ENCODE measurements at regions not wholly inside any gene's neighbourhood (a gene's known extent, or its start where the extent isn't known, plus 50 kb on each side); places are given as distances from the start of the nearest gene placed in this dataset.

DNA sequence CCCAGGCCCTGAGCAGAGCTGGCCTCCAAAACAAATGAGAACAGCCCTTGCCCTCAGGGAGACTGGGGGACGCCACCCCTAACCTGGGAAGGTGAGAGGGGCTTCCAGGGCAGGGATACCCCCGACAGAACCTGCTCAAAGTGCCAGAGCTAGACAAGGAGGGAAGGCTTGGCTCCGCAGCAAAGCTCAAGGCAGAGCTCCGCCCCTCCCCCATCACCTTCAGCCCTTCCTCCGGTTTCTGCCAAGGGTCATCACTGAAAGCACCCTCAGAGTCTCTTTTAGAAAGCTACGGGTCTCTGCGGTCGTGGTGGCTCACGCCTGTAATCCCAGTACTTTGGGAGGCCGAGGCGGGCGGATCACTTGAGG, 73.4 kb upstream of the CUX1 start:
- peak in 1 of 2 experiments; percentile 78 for DNase-seq (ENCODE audit: low read depth in 1 of 2, low spot score in 2 of 2)
- H3K27me3 ChIP-seq (replicated peaks in 1 of 4; ENCODE audit: control insufficient read depth in 3 of 4, extremely low read depth in 1 of 4, insufficient read depth in 3 of 4, low read length in 3 of 4), result no peaks in the 10 kb centered on the region
- peak overlapping the region; percentile 98 for H2BK120ac ChIP-seq (replicated peaks; ENCODE audit: low read depth, low read length)
- peaks cover 3% of the 10 kb centered on the region; the same call in 1 of the 2 replicates for H3K23me2 ChIP-seq (ENCODE audit: low read depth, low read length)
- H4K20me1 ChIP-seq (replicated peaks in 1 of 2; ENCODE audit: control insufficient read depth in 1 of 2, insufficient read depth in 2 of 2, low read length in 2 of 2), result no peaks in the 10 kb centered on the region
- H2BK20ac ChIP-seq (ENCODE audit: low read length), result no peak overlapping the region
- POLR2A ChIA-PET (ENCODE audit: partially characterized antibody), result interaction anchor here (0.9 to 4.3 kb wide), 8 partner anchors 10 to 169 kb away, joined by 3 to 22 read pairs (median 4); partner anchors contain the start of gene CUX1
- H4K8ac ChIP-seq (ENCODE audit: extremely low read depth, insufficient read depth, low read length), result peak overlapping the region; percentile 98; the same call in 1 of the 2 replicates
- 0 out of 2 replicates have a peak overlapping the region, but pooled peaks have one; percentile 61 for H2BK15ac ChIP-seq (ENCODE audit: low read length)
- H2BK12ac ChIP-seq (ENCODE audit: low read depth, low read length), result peak overlapping the region; percentile 89; the same call in 1 of the 2 replicates
- peak overlapping the region; percentile 71; the same call in 1 of the 2 replicates for H3K27ac ChIP-seq (ENCODE audit: low read depth, low read length)
- peak overlapping the region; percentile 96 for H4K91ac ChIP-seq (replicated peaks; ENCODE audit: insufficient read length, low read length)
- no peak overlapping the region; the same call in 1 of the 2 replicates for H2AK5ac ChIP-seq (ENCODE audit: low read depth, low read length)
- CTCF ChIA-PET (ENCODE audit: partially characterized antibody), result interaction anchor here (0.9 to 2.9 kb wide), 13 partner anchors 9 to 492 kb away, joined by 3 to 21 read pairs (median 4); no protein-coding TSS in a partner anchor
- H3K9me3 ChIP-seq (ENCODE audit: insufficient read depth in 2 of 2, low read depth in 1 of 2, low read length in 1 of 2), result no peaks in the 10 kb centered on the region
- peaks cover 0 to 13% (median 9%) of the 10 kb centered on the region in 4 experiments; a peak in 6 of 7 replicates for H3K4me1 ChIP-seq (replicated peaks in 1 of 4; ENCODE audit: control insufficient read depth in 3 of 4, insufficient read depth in 4 of 4, low read length in 3 of 4)
- H2AFZ ChIP-seq (ENCODE audit: low read length), result peak overlapping the region; percentile 83; the same call in 1 of the 2 replicates
- 29% methylated on average over 12 of the region's 12 CpGs; no CpG with 5 or more reads in 1 of the 2 experiments for WGBS, 2 experiments (ENCODE audit: extremely low coverage in 1 of 2, insufficient coverage in 1 of 2, insufficient read length in 1 of 2, insufficient replicate concordance in 2 of 2, low coverage in 1 of 2, low lambda C conversion rate in 2 of 2, missing lambda C conversion rate in 1 of 2)
- H3K23ac ChIP-seq (ENCODE audit: insufficient read length), result no peak overlapping the region
- no peaks in the 10 kb centered on the region for H3K79me1 ChIP-seq (ENCODE audit: low read depth, low read length)
- peak overlapping the region; percentile 98 for H3K18ac ChIP-seq (ENCODE audit: extremely low read depth, low read length)
- H3K4ac ChIP-seq (replicated peaks; ENCODE audit: insufficient read length, low read depth, low read length), result no peak overlapping the region
- H3K14ac ChIP-seq (ENCODE audit: insufficient read length), result no peak overlapping the region
- H3K4me3 ChIP-seq (ENCODE audit: extremely low read depth in 1 of 4, insufficient read depth in 2 of 4, low read depth in 3 of 4, low read length in 4 of 4), result peak overlapping the region; percentile 31 to 85 (median 56); a peak in 7 of 8 replicates
- peak overlapping the region; percentile 81 to 88 for H3K4me2 ChIP-seq (ENCODE audit: insufficient read depth in 1 of 2, low read depth in 2 of 2, low read length in 2 of 2)
- peak overlapping the region in 3 of 4 experiments; percentile 23 to 29 (median 29); a peak in 4 of 7 replicates for H3K9ac ChIP-seq (replicated peaks in 1 of 4; ENCODE audit: extremely low read depth in 1 of 4, low read depth in 3 of 4, low read length in 3 of 4)
- no peaks in the 10 kb centered on the region for H3K36me3 ChIP-seq (ENCODE audit: control insufficient read depth in 2 of 4, insufficient read depth in 4 of 4, low read length in 3 of 4)
- peak overlapping the region; percentile 92 for H3K56ac ChIP-seq (replicated peaks; ENCODE audit: insufficient read length, low read depth, low read length)
- H2BK5ac ChIP-seq (ENCODE audit: low read depth, low read length), result peak overlapping the region; percentile 83; the same call in 1 of the 2 replicates
- H3K79me2 ChIP-seq (ENCODE audit: control insufficient read depth in 1 of 2, insufficient read depth in 2 of 2, low read length in 2 of 2), result no peaks in the 10 kb centered on the region
- no peak for FAIRE-seq
- H4K5ac ChIP-seq (ENCODE audit: insufficient read length, low read depth, low read length), result peak overlapping the region; percentile 86
- TF ChIP-seq YY1 (IDR thresholded peaks at IDR 0.05; ENCODE audit: low read depth, low read length) (no peak), TAF1 (IDR thresholded peaks at IDR 0.05; ENCODE audit: low read depth, low read length) (peak; percentile 12; the same call in 1 of the 2 replicates), RFX5 (IDR thresholded peaks at IDR 0.05; ENCODE audit: borderline replicate concordance, low read depth, low read length) (no peak), SIRT6 (IDR thresholded peaks at IDR 0.05; ENCODE audit: low read length) (no peak), CBX5 (IDR thresholded peaks at IDR 0.05; ENCODE audit: low read depth, low read length) (no peak), RBBP5 (IDR thresholded peaks at IDR 0.05; ENCODE audit: borderline replicate concordance, low read depth, low read length) (peak; percentile 97; the same call in 1 of the 2 replicates), TBP (IDR thresholded peaks at IDR 0.05; ENCODE audit: low read depth, low read length) (peak; percentile 65; the same call in 1 of the 2 replicates), NANOG (IDR thresholded peaks at IDR 0.05; ENCODE audit: insufficient read depth, low read depth, low read length, poor library complexity, severe bottlenecking) (no peak), SIX5 (IDR thresholded peaks at IDR 0.05; ENCODE audit: low read depth, low read length) (no peak), ASH2L (IDR thresholded peaks at IDR 0.05; ENCODE audit: low read length) (peak; percentile 98), POU5F1 (IDR thresholded peaks at IDR 0.05; ENCODE audit: low read depth, low read length) (no peak), GTF2F1 (IDR thresholded peaks at IDR 0.05; ENCODE audit: borderline replicate concordance, low read depth, low read length) (no peak), JUN (IDR thresholded peaks at IDR 0.05; ENCODE audit: low read depth, low read length) (no peak)
- TF ChIP-seq, protein P1, sequence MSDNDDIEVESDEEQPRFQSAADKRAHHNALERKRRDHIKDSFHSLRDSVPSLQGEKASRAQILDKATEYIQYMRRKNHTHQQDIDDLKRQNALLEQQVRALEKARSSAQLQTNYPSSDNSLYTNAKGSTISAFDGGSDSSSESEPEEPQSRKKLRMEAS (IDR thresholded peaks at IDR 0.05), result no peak
